HCT116 (cell line): ENCODE measurements at regions not wholly inside any gene's neighbourhood (a gene's known extent, or its start where the extent isn't known, plus 50 kb on each side); places are given as distances from the start of the nearest gene placed in this dataset.

ENCODE experiments used
- ATAC-seq: fragments of 200-7000 bp; cut with Tn5 transposase; 2 replicates; pipeline ENCODE4 v1.9.1; 2020; ENCODE audit warnings: mild to moderate bottlenecking, moderate library complexity
- BruUV-seq: library from RNA; stranded (reverse); fragments of 400-500 nt; replicated peaks from 2 replicates; lab custom pipeline; 2021; lab: Mats Ljungman, UMichigan
- CTCF ChIA-PET: fragments of 300-600 bp; sonication (Branson Sonifier 250); formaldehyde crosslinking; loops from one replicate; lab custom pipeline; 2021; ENCODE audit warnings: antibody characterized with exemption; lab: Charles Lee
- POLR2A ChIA-PET: fragments of 300-600, 350-600 bp; sonication (Branson Sonifier 250); formaldehyde crosslinking; loops from one replicate; lab custom pipeline; 2021; ENCODE audit warnings: antibody characterized with exemption; lab: Charles Lee
- RAD21 ChIA-PET, 2 experiments: fragments of 300-600 bp; sonication (Branson Sonifier 250); formaldehyde crosslinking; loops; one replicate each; lab custom pipeline; 2023; ENCODE audit warnings: low total read pairs in 2 of 2; ENCODE audit not compliant: uncharacterized antibody in 2 of 2, unreplicated experiment in 2 of 2, low non-redundant PET in 1 of 2; lab: Charles Lee
- DNase-seq: peaks from one replicate; pipeline ENCODE4 v3.0.0-alpha.2; 2010; ENCODE audit warnings: low read depth, low spot score
- H2AFZ ChIP-seq: fragments of 200-600 bp; shearing (Covaris generic), sonication (generic); 2 replicates; pipeline ENCODE4 v1.6.1; 2017; ENCODE audit warnings: low read depth, mixed run types, mixed read lengths, antibody characterized with exemption, low read length; ENCODE audit not compliant: poor library complexity, severe bottlenecking
- H3K27ac ChIP-seq: 2 replicates; pipeline ENCODE4 v1.5.1; 2012; ENCODE audit warnings: low read depth, low read length
- H3K27me3 ChIP-seq: fragments of 200-600 bp; sonication (generic); 2 replicates; pipeline ENCODE4 v1.6.1; 2016; ENCODE audit warnings: mixed run types, low read length, mixed read lengths; ENCODE audit not compliant: insufficient read depth
- H3K36me3 ChIP-seq, 2 experiments: fragments of 200-500 bp in 1 of 2; fragments of 200-600 bp in 1 of 2; sonication (Bioruptor generic) in 1 of 2; sonication (generic) in 1 of 2; 2 replicates each; pipeline versions ENCODE4 v1.5.1 to v1.6.1; 2014 to 2016; ENCODE audit warnings: low read length in 2 of 2, inconsistent platforms in 1 of 2, mixed read lengths in 1 of 2, mixed run types in 1 of 2; ENCODE audit not compliant: insufficient read depth in 2 of 2, control insufficient read depth in 1 of 2
- H3K4me1 ChIP-seq, 2 experiments: fragments of 200-600 bp in 1 of 2; sonication (generic) in 1 of 2; 2 replicates each; pipeline versions ENCODE4 v1.5.1 to v1.6.1; 2012 to 2017; ENCODE audit warnings: low read length in 2 of 2, inconsistent platforms in 1 of 2, mild to moderate bottlenecking in 1 of 2, mixed read lengths in 1 of 2, mixed run types in 1 of 2, moderate library complexity in 1 of 2; ENCODE audit not compliant: insufficient read depth in 2 of 2, control insufficient read depth in 1 of 2
- H3K4me2 ChIP-seq: fragments of 200-600 bp; sonication (generic); 2 replicates; pipeline ENCODE4 v1.6.1; 2017; ENCODE audit warnings: mixed run types, low read length, mixed read lengths
- H3K4me3 ChIP-seq, 2 experiments: fragments of 200-600 bp in 1 of 2; sonication (generic) in 1 of 2; replicated peaks in 1 of 2; 2 replicates each; pipeline ENCODE4 v1.5.1; 2011 to 2016; ENCODE audit warnings: low read length in 2 of 2, control low read depth in 1 of 2, low read depth in 1 of 2, mild to moderate bottlenecking in 1 of 2, mixed read lengths in 1 of 2, mixed run types in 1 of 2
- H3K79me2 ChIP-seq: fragments of 200-600 bp; sonication (generic); 2 replicates; pipeline ENCODE4 v1.6.1; 2017; ENCODE audit warnings: mild to moderate bottlenecking, mixed run types, low read length, moderate library complexity, mixed read lengths; ENCODE audit not compliant: insufficient read depth
- H3K9ac ChIP-seq: fragments of 200-600 bp; sonication (generic); 2 replicates; pipeline ENCODE4 v1.6.1; 2016; ENCODE audit warnings: low read length, mixed read lengths
- H3K9me2 ChIP-seq: fragments of 200-600 bp; sonication (generic), shearing (Covaris generic); 2 replicates; pipeline ENCODE4 v1.6.1; 2017; ENCODE audit warnings: mixed run types, mild to moderate bottlenecking, moderate library complexity; ENCODE audit not compliant: insufficient read depth
- H3K9me3 ChIP-seq, 2 experiments: fragments of 200-500 bp in 1 of 2; fragments of 200-600 bp in 1 of 2; sonication (Bioruptor generic) in 1 of 2; sonication (generic) in 1 of 2; 2 replicates each; pipeline ENCODE4 v1.6.1; 2014 to 2017; ENCODE audit warnings: low read length in 2 of 2, mixed read lengths in 2 of 2, inconsistent platforms in 1 of 2, low read depth in 1 of 2, mild to moderate bottlenecking in 1 of 2, mixed run types in 1 of 2, moderate library complexity in 1 of 2; ENCODE audit not compliant: control insufficient read depth in 1 of 2, insufficient read depth in 1 of 2
- H4K20me1 ChIP-seq: fragments of 200-600 bp; sonication (generic), shearing (Covaris generic); 2 replicates; pipeline ENCODE4 v1.6.1; 2017; ENCODE audit warnings: mixed run types, mild to moderate bottlenecking, moderate library complexity; ENCODE audit not compliant: insufficient read depth
- EZH2 ChIP-seq: fragments of 200-600 bp; sonication (generic); IDR thresholded peaks from 2 replicates; pipeline ENCODE4 v1.6.1; 2017; ENCODE audit warnings: antibody characterized with exemption, mixed run types
- EZH2phosphoT487 ChIP-seq: fragments of 200-600 bp; IDR thresholded peaks from 2 replicates; pipeline ENCODE4 v1.6.1; 2018; ENCODE audit warnings: antibody characterized with exemption, borderline replicate concordance
- YY1 ChIP-seq: IDR thresholded peaks from 2 replicates; pipeline ENCODE4 v1.6.1; 2011; ENCODE audit warnings: low read length, low read depth, moderate library complexity, mild to moderate bottlenecking; ENCODE audit not compliant: insufficient replicate concordance; ENCODE audit errors: extremely low read depth
- intact Hi-C: fragments of 100-400 bp; cut with micrococcal nuclease; formaldehyde crosslinking; loops from 2 replicates; pipeline ENCODE4 v1.10.0; 2022
- TF ChIP-seq, protein P1 (sequence below): IDR thresholded peaks from 2 replicates; pipeline ENCODE4 v1.6.1; 2012; ENCODE audit warnings: low read depth
- TF ChIP-seq, protein P2 (sequence below): IDR thresholded peaks from 2 replicates; pipeline ENCODE4 v1.6.1; 2011; ENCODE audit warnings: mild to moderate bottlenecking, low read length, moderate library complexity; ENCODE audit not compliant: insufficient replicate concordance; ENCODE audit errors: extremely low read depth

DNA sequence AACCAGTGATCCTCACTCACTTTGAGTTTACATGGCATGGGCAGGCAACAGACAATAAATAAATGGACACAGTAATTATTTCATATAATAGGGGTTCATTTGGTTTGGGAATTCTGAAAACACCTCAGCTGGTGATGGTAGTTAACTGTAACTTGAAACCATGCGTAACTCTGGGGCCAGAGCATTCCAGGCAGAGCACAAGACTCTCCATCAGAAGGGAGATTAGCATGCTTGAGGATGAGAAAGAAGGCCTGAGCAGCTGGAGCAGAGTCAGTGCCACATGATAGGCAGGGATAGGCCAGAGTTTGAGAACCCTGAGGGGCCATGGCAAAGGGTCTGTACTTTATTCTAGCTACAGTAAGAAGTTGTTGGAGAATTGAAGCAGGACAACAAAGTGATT, 56.3 kb upstream of the CXCL8 start (continued):
- TF ChIP-seq, protein P1, sequence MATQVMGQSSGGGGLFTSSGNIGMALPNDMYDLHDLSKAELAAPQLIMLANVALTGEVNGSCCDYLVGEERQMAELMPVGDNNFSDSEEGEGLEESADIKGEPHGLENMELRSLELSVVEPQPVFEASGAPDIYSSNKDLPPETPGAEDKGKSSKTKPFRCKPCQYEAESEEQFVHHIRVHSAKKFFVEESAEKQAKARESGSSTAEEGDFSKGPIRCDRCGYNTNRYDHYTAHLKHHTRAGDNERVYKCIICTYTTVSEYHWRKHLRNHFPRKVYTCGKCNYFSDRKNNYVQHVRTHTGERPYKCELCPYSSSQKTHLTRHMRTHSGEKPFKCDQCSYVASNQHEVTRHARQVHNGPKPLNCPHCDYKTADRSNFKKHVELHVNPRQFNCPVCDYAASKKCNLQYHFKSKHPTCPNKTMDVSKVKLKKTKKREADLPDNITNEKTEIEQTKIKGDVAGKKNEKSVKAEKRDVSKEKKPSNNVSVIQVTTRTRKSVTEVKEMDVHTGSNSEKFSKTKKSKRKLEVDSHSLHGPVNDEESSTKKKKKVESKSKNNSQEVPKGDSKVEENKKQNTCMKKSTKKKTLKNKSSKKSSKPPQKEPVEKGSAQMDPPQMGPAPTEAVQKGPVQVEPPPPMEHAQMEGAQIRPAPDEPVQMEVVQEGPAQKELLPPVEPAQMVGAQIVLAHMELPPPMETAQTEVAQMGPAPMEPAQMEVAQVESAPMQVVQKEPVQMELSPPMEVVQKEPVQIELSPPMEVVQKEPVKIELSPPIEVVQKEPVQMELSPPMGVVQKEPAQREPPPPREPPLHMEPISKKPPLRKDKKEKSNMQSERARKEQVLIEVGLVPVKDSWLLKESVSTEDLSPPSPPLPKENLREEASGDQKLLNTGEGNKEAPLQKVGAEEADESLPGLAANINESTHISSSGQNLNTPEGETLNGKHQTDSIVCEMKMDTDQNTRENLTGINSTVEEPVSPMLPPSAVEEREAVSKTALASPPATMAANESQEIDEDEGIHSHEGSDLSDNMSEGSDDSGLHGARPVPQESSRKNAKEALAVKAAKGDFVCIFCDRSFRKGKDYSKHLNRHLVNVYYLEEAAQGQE = no peak

DNA sequence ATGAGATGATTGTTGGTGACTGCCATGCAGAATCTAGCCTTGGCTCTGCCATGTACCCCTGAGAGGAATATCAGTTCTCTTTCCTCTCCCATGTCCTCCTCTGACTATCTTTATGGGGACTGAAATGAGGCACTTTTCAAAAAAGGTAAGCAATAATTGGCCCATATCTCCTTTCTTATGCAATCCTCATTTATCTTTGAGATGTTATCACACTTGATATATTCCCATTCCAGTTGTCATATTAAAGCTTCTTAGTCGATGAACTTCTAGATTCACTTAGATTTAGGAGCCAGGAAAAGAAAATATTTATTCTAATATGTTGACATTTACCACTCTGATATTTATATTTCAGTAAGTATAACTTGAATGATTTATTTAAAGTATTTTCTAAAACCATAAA, 55.3 kb upstream of the CXCL8 start:
- Histone ChIP-seq H3K27ac (no peak overlapping the region), H3K36me3 (no peaks in the 10 kb centered on the region), H3K27me3 (no peaks in the 10 kb centered on the region), H3K4me2 (no peak overlapping the region), H3K9me3 (no peaks in the 10 kb centered on the region), H2AFZ (no peak overlapping the region), H4K20me1 (no peaks in the 10 kb centered on the region), H3K9me2 (no peaks in the 10 kb centered on the region), H3K79me2 (no peaks in the 10 kb centered on the region), H3K9ac (no peak overlapping the region), H3K4me3 (no peak overlapping the region), H3K4me1 (no peaks in the 10 kb centered on the region)
- TF ChIP-seq EZH2 = no peak
- no peak for TF ChIP-seq EZH2phosphoT487
- TF ChIP-seq YY1 = no peak
- TF ChIP-seq, protein P2, sequence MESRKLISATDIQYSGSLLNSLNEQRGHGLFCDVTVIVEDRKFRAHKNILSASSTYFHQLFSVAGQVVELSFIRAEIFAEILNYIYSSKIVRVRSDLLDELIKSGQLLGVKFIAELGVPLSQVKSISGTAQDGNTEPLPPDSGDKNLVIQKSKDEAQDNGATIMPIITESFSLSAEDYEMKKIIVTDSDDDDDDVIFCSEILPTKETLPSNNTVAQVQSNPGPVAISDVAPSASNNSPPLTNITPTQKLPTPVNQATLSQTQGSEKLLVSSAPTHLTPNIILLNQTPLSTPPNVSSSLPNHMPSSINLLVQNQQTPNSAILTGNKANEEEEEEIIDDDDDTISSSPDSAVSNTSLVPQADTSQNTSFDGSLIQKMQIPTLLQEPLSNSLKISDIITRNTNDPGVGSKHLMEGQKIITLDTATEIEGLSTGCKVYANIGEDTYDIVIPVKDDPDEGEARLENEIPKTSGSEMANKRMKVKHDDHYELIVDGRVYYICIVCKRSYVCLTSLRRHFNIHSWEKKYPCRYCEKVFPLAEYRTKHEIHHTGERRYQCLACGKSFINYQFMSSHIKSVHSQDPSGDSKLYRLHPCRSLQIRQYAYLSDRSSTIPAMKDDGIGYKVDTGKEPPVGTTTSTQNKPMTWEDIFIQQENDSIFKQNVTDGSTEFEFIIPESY = no peak
- RAD21 ChIA-PET = no interaction called here
- no peak for DNase-seq
- POLR2A ChIA-PET = no interaction called here
- ATAC-seq = no peak
- no TSS peak for BruUV-seq
- intact Hi-C loops = no loop called here
- CTCF ChIA-PET = no interaction called here
